EL (cell line): ENCODE measurements at regions not wholly inside any gene's neighbourhood (a gene's known extent, or its start where the extent isn't known, plus 50 kb on each side); places are given as distances from the start of the nearest gene placed in this dataset.
"Not testable (repeated sequence)": the region's sequence is repeated elsewhere in the genome, so short reads cannot be mapped to it uniquely, and the experiment has no call there.

Source experiments
- DNase-seq: peaks from one replicate; pipeline ENCODE4 v3.0.0-alpha.2; 2016

DNA sequence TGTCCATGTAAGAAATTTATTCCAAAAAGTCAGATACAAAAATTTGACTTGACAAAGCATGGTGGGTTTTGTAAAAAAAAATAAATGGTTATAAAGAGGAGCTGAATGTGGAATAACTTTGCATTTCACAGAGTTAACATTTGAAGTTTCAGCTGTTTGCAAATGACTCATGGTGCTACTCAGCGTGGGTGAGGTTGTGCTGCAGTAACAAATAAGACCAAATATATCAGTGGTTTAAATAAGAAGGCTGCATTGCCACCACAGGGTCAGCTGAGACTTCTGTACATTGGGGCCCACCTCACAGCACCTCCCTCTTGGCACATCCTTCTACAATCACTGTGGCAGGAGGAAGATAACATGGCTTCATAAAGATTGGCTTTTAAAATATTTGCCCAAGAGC lies 272.5 kb upstream of the SULF2 start:
- DNase-seq: no peak

DNA sequence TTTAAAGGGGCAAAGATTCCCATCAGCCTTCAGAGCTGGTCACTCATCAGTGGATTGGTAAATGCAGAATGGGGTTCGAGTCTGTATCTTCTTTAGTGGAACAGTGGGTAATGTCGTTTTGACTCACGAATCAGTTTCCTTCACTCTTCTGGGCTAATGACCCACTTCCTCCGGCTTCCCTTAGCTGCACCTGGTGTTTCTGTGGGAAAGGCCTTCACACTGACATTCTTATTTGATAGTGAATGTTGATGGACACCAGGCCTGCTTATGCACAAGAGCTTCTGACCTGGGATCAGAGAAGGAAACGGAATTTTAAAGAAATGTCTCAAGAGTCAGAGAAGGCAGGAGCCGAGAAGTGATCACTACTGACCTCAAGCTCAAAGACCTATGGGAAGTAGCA lies 272.0 kb upstream of the SULF2 start:
- DNase-seq: no peak

DNA sequence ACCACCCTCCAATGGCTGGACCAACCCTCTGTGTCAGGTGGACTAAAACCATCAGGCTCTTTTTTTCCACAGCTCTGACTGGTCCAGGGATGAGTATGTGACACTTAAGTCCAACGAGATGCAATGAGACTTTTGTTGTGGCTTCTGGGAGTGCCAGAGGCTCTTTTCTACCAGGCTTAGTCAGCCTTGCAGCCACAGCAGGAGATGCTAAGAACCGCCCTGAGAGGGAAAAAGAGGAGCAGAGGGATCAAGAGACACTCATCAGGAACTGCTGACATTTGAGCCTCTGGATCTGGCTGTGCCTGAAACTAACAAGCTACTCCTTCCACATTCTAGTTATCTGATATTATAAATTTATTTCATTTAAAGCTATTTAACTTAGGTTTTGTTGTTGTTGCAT lies 270.9 kb upstream of the SULF2 start:
- DNase-seq: peak; percentile 31

DNA sequence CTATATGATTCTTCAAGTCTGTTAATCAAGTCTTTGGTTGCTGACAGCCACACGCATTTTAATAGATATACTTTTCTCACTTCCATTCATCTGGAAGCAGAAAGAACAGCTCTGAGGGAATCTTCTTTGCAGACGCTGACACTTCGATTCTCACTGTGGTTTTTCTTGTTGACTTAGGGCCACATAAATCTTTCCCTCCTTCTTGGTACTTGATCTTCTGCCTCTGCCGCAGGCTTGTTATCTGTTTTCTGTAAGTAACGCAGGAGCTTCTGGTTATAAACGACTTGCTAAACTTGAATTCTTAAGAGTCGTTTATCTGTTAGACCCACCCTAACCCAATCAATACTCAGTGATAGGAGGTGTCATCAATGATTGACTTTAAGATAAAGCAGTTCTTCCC lies 268.8 kb upstream of the SULF2 start:
- DNase-seq: no peak

DNA sequence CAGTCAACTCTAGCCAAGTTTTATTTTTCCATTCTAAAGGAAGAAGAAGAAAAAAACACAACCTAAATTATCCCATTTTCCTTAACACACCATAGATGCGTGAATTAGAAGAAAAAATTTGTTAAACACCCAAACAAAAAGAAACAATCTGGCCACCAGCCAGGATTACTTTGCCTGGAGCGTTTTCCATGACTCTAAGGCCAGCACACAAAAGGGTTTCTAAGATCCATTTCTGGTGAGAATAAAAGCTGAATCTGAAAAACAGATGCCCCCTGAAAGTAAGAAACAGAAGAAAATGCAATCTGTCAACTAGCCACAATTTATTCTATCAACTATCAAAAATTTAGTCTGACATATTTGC lies 267.2 kb upstream of the SULF2 start:
- DNase-seq: peak; percentile 52

DNA sequence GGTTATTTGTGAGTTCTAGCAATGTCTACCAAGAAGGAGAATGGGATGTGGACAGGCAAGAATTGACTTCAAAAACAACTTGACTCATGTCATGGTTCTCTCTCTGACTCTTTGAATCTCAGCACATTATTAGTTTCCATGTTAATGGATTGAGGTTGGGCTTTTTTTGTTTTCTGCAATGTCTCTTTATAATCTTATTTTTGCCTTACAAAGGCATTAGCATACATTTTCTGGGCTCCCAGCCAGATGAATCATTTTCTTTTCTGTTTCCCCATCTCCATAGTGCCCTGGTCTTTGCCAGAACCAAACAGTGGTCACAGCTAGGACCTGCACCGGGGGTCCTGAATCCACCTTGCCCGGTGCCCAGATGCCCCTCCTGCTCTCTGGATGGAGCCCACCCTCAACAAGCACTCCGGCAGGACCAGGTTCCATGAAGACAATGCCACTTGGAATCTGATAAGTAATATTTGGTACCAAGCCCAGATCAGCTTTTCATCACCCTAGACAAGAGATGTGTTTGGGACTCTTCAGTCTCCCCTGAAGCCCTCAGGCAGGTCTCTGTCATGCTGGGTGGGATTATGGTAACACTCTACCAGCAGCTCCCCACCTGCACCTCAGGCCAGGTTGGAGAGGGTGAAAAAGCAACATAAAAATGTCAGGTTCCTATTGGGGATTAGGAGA lies 266.7 kb upstream of the SULF2 start:
- DNase-seq: peak; percentile 76

DNA sequence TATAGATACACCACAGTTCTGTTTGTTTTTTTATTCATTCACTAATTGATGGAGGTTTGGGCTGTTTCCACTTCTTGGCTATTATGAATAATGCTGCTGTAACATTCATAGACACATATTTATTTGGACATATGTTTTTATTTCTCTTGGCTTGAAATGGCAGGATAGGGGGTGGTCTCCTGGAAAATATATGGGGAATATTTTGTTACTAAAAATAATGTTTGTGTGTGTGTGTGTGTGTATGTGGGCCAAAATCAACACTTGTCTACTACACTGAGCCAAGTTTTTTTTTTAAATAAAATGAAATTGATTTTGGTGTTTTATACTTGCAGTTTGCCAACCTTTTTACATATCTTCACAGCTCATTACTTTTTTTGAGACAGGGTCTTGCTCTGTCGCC lies 264.4 kb upstream of the SULF2 start:
- no peak for DNase-seq

DNA sequence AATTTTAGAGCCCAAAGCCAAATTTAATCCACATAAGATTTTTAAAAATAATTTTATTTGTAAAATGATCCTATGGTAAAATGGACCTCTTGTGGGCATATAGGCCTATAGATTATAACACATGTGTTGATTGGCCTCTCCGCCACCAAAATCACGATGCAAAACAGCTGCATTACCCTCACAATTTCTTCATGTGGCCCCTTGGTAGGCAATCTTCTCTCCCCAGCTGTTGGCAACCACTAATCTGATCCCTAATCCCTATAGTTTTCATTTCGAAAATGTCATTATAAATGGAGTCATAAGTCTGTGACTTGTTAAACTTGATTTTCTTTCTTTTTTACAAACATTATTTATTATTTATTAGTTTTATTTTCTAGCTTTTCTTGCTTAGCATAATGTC lies 263.9 kb upstream of the SULF2 start:
- no peak for DNase-seq

DNA sequence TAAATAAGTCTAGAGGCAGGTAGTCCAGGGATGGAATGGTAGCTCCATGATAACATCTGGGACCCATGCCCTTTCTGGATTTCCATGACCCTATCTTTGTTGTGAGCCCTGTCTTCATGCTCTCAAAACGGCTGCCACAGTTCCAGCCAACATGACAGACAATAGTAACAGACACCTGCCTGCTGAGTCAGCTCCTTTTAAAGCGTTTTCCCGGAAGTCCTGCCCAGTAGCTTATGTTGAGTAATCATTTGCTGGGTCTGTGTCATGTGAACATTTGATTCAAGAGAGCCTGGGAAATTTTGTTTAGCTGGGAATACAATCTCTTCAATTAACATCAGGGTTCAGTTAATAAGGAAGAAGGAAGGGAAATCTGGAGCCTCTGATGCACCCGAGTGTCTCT lies 262.2 kb upstream of the SULF2 start:
- no peak for DNase-seq

DNA sequence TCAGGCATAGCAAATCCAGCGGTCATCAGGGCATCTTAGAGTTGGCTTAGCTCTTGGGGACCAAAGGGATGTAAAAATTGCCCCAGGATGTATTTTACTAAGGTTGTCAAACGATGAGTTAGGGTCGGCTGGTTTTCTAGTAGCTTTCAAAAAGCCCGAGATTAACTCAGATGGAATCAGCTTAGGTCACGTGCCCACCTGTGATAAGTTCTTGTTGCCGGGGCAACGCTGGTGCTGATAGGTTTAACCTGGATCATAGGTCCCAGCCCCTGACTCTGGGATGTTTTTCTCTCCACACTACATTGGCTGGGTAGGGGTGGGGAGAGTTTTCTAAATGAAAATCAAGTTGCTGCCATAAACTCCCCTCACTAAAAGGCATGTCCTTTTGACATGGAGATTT lies 257.3 kb upstream of the SULF2 start:
- DNase-seq: no peak

DNA sequence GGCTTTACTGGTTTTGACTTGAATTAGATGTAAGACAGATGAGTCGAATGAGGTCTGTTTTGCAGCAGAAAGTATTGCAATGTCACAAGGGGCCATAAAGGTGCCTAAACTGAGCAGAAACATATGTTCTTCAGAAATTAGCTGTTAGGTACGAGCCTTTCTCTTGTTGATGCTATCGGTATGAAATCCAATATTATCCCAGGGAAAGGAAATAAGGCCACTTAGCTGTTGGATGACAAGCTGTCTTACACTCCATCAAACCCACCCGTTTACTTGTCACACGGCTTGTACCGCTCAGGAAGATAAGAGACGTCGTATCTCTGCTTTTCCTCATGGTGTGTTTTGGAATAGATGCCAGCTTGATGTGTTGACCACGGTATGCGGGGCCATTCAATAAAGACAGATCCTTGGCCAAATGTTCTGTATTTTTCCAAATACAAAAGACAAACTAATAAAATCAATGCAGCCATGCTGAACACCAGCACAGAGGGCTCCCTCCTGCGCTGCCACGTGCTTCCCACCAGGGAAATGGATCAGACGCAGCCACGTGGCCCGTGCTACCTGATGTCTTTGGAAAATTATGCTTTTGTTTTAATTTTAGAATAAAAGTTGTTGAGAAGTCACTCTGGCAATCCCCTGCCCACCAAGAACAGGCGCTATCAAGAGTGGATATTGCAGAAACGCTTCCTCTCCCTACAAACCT lies 255.9 kb upstream of the SULF2 start:
- DNase-seq: no peak

DNA sequence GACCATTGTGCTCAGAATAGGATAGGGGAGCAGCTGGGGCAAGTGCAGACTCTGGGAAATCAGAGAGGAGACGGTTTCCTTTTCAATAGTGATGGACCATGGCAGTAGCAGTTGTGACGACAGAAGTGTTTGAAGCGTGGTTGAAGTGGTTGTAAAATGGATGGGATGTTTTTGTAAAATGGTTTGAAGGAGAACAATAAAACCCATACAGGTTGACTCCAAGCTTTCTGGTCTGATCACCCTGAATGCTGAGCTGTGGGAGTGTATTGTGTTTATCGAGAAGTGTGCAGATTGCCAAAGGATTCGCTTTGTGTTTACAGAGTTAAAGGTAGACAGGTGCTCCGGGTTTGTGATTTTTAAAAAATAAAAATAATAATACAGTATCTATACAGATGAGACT lies 255.2 kb upstream of the SULF2 start:
- no peak for DNase-seq

DNA sequence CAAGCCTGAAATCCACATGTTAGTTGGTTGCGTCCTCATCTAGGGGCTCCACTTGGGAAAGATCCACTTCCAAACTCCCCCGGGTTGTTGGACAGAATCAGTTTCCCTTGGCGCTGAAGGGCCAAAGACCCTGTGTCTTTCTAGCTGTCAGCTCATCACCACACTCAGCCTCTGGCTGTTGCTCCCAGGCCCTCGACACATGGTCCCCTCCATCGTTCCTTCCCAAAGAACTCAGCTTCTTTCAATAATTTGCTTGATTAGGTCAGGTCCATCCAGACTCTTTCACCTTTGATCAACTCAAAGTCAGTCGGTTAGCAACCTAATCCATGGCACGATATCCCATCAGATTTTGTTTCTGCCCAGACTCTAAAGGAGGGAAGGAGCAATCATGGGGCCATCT lies 254.8 kb upstream of the SULF2 start:
- DNase-seq: no peak

DNA sequence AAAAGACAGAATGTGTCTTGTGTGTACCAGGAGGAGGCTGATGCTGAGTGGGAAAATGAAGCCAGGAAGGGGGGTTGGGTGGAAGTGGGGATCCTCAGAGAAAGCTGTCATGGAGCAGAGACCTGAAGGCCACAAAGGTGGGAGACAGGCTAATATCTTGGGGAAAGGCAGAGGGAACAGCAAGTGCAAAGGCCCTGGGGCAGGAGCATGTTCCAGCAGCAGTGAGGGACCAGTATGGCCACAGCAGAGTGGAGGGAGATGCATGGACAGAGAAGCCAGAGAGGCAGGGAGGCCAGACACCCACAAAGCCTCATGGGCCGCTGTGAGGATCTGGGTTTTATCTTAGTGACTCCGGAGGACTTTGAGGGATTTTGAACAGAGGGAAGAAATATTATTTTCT lies 254.2 kb upstream of the SULF2 start:
- no peak for DNase-seq

DNA sequence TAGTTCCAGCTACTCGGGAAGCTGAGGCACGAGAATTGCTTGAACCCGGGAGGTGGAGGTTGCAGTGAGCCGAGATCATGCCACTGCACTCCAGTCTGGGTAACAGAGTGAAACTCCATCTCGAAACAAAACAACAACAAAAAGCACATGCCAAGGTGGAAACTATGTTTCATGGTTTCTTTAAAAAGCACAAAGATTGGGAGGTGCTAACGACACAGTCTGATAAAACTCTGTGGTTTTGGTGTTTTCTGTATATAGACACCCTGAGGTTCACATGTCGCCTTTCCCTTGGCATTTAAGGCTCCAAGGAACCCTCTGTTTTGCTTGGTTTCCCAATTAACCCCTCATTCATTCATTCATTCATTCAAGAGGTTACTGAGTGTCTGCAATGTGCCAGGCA lies 253.4 kb upstream of the SULF2 start:
- no peak for DNase-seq

DNA sequence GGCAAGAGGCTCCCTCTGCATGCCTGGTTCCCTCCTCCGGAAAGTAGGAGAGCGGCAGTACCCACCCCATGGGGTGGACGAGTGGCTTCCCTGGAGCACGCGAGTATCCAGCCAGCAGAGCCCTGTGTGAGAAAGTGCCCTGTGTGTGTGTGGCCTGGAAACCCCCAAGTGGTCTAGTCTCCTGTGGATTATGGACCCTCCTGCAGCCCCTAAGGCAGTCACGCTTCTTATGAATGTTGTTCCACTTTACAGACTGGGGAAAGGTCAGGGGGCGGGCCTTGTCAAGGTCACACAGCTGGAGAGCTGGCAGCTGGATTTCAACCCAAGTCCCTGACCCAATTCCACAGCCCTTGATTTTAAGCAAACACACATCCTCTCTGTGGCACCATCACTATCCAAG lies 252.5 kb upstream of the SULF2 start:
- DNase-seq: not testable (repeated sequence)

DNA sequence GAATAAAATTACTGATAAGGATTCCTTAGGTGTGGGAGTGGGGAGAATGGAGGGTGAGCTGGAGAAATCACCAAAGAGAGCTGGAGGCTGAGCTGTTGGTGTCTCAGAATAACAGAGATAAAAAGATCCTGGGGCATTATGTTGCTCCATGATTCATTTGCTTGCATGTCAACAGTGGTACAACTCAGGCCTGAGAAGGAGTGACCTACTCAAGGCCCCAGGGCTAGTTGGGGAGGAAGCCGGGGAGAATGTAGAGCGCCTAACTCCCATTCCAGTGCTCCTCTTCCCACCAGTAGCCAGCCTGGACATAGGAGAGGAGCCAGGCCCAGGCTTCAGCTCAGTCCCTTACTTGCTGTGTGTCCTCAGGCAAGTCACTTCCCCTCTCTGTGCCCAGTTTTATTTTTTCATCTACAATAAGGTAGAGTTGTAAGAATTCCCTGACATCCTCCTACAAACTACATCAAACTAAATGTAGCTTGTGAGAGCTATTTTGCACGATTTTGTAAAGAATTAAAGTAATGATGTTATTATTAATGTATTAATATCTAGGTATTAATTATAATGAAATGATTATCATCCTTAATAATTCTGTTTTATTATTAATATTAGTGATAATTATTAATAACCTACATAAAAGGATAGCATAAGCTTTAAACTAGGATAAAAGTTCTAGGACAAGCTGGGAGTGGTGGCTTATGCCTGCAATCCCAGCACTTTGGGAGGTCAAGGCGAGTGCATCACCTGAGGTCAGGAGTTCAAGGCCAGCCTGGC lies 250.9 kb upstream of the SULF2 start:
- DNase-seq: no peak

DNA sequence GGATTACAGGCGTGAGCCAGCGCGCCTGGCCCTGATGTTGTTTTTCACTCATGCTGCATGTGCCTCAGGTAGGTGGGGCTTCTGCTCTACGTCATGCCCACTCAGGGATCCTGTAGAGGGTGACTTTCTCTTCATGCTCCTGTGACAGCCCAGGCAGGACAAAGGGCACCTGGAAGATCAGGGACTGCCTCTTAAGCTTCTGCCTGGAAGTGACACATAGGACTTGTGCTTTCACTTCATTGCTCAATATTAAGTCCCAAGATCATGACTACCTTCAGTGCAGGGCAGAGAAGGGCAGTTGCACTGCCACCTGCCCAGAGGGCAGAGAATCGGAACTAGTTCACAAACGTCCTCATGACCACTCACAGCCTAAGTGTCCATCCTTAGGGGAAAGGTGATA lies 249.5 kb upstream of the SULF2 start:
- DNase-seq: no peak

DNA sequence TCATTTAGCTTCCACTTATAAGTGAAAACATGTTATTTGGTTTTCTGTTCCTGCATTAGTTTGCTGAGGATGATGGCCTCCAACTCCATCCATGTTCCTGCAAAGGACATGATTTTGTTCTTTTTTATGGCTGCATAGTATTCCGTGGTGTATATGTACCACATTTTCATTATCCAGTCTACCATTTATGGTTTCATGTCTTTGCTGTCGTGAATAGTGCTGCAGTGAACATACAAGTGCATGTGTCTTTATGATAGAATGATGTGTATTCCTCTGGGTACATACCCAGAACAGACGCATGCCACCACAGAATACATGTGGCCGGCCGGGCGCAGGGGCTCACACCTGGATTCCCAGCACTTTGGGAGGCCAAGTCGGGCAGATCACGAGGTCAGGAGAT lies 247.7 kb upstream of the SULF2 start:
- not testable (repeated sequence) for DNase-seq

DNA sequence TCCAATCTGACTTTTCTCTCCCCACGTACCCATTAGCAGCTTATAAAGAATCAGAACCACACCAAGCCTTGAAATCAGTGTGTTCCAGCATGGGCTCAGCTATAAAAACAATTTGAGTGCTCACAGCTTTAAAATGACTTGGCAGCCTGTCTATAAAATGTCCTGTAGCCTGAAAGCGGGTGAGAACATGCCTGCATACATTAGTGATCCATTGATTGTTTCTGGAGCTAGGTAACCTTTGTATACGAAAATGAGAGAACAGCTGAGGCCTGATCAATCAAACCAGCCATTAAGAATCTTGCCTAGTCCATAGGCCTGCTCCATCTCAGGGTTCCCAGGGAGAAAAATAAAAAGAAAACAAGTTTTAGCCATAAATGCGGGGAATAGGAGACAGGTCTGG lies 245.8 kb upstream of the SULF2 start:
- no peak for DNase-seq

DNA sequence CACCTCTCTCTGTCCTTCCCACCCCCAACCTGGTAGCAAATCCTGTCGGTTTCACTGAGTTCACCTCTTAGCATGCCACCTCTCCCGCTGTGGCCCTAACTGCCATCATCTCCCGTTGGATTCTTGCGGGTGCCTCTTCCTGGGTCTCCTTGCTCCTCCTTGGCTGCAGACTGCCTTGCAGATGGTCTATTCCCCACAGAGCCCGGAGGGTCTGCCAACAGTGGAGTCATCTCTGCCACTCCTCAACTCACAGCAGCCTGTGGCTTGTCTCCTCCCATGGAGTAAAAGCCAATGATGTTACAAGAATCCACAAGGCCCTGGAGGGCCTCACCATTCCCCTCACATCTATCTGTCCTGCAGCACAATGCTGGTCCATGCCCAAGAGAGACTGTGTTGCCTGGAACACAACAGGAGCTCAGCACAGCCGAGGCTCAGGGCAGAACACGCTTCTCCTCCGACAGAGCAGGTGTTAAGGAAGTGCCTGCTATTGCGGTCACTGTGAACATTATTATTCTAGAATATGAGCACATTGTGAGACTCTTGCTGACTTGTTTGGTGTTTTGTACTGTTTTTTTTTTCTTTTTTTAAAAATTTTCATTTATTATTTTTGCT lies 241.8 kb upstream of the SULF2 start:
- DNase-seq: no peak

DNA sequence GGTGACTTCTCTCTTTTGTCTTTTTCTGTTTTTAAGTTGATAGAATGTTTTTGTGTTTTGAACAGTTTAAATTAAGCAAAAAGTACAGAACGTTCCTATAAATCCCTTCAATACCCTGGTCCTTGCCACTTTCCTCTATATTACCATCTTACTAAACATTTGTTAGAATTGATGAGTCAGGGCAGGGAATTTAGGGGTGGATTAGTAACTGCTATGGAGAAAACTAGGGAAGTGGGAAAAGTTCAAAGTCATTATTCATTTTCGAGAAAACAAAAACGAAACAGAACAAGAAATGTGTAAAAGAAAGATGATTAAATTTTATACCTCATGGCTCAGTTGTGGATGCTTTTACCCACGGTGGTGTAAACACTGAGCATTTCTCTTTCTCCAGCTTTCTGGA lies 240.4 kb upstream of the SULF2 start:
- DNase-seq: peak; percentile 63

DNA sequence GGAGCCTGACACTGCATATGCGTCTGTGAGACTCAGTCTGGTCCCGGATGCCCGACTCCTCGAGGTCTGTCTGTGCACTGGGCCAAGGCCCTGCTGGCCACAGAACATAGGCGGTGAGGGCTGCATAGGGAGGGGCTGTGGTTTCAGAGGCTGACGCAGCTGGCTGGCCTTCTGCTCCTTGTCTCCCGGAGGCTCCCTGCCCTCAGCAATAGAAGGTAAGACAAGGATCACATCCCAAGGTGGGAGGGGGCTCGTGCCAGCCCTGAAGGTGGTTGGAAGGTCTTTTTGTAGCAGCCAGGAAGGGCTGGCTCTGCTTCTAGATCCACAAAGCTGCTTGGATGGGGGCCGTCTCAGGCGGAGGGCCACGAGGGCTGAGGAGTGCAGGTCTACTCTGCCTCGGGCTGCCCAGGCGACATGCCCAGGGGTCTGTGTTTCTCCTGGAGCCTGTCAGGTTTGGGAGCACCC lies 239.8 kb upstream of the SULF2 start:
- DNase-seq: peak; percentile 84

DNA sequence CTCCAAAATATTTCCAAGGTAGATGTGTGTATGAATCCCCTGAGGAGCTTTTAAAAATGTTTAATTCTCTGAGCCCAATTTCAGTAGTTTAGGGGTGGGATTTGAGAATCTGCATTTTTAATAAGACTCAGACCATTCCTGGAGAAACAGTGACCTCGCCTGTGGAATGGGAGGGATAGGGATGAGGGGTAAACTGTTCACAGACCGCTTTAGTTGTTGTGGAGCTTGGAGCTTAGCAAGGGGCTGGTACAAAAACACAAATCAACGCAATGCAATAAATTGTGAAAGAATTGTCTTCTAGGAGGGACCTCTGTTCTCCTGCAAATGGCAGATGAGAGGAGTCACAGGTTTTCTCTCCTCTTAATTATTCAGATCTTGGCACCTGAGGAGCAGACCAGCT lies 239.3 kb upstream of the SULF2 start:
- DNase-seq: no peak
